ENCODE measurements at regions not wholly inside any gene's neighbourhood (a gene's known extent, or its start where the extent isn't known, plus 50 kb on each side); places are given as distances from the start of the nearest gene placed in this dataset.
A peak's percentile ranks its signal among the peaks of the same experiment; 100 is the strongest.

- H3F3A ChIP-seq (ENCODE audit: low read depth), result peaks cover 44% of the 10 kb centered on the region
- no peak overlapping the region for H3K4me3 Mint-ChIP-seq
- peak overlapping the region; percentile 74 for H3K4me2 ChIP-seq
- no peak overlapping the region for H2AFZ ChIP-seq (replicated peaks)
- peaks cover 2% of the 10 kb centered on the region for H3K36me3 Mint-ChIP-seq
- no peaks in the 10 kb centered on the region for H4K20me1 ChIP-seq (ENCODE audit: low read depth)
- H3K36me3 ChIP-seq, result no peaks in the 10 kb centered on the region
- H3K4me1 ChIP-seq, result peaks cover 49% of the 10 kb centered on the region
- no peak overlapping the region for H3K9ac ChIP-seq
- no peak for TF ChIP-seq EZH2 (IDR thresholded peaks at IDR 0.05)
- TF ChIP-seq CTCF (IDR thresholded peaks at IDR 0.05), result no peak
- no peak for TF ChIP-seq EZH2phosphoT487 (IDR thresholded peaks at IDR 0.05)
- no peak overlapping the region for H3K4me3 ChIP-seq
- H3K9me3 ChIP-seq (ENCODE audit: low read depth), result no peaks in the 10 kb centered on the region
- no peaks in the 10 kb centered on the region for H3K79me2 ChIP-seq (ENCODE audit: low read depth)
- no peak overlapping the region for H3K27ac ChIP-seq
- peak overlapping the region; percentile 85 for H3K27ac Mint-ChIP-seq
- DNase-seq (ENCODE audit: low spot score), result peak; percentile 53
- H3K27me3 Mint-ChIP-seq (ENCODE audit: insufficient read depth, low read depth), result peaks cover 5% of the 10 kb centered on the region
- peaks cover 51% of the 10 kb centered on the region for H3K4me1 Mint-ChIP-seq
- H3K9me3 Mint-ChIP-seq, result peaks cover 7% of the 10 kb centered on the region
- H3K27me3 ChIP-seq, result no peaks in the 10 kb centered on the region
Observed at GRCh38 chr6:139778688-139779087, 404.2 kb upstream of the CITED2 start.

- H3K4me1 Mint-ChIP-seq, result peaks cover 51% of the 10 kb centered on the region
- TF ChIP-seq EZH2 (IDR thresholded peaks at IDR 0.05), result no peak
- no peak for TF ChIP-seq CTCF (IDR thresholded peaks at IDR 0.05)
- no peak for TF ChIP-seq EZH2phosphoT487 (IDR thresholded peaks at IDR 0.05)
- peak overlapping the region; percentile 74 for H3K4me2 ChIP-seq
- peaks cover 2% of the 10 kb centered on the region for H3K36me3 Mint-ChIP-seq
- peak overlapping the region; percentile 22 for H3K4me3 ChIP-seq
- H3K79me2 ChIP-seq (ENCODE audit: low read depth), result no peaks in the 10 kb centered on the region
- H3K27me3 ChIP-seq, result no peaks in the 10 kb centered on the region
- peaks cover 5% of the 10 kb centered on the region for H3K27me3 Mint-ChIP-seq (ENCODE audit: insufficient read depth, low read depth)
- peaks cover 44% of the 10 kb centered on the region for H3F3A ChIP-seq (ENCODE audit: low read depth)
- H3K4me3 Mint-ChIP-seq, result peak overlapping the region; percentile 41
- peak overlapping the region; percentile 95 for H3K27ac Mint-ChIP-seq
- H3K36me3 ChIP-seq, result no peaks in the 10 kb centered on the region
- H3K9me3 ChIP-seq (ENCODE audit: low read depth), result no peaks in the 10 kb centered on the region
- H2AFZ ChIP-seq (replicated peaks), result peak overlapping the region; percentile 79
- no peaks in the 10 kb centered on the region for H4K20me1 ChIP-seq (ENCODE audit: low read depth)
- peak overlapping the region; percentile 89 for H3K27ac ChIP-seq
- H3K4me1 ChIP-seq, result peaks cover 49% of the 10 kb centered on the region
- DNase-seq (ENCODE audit: low spot score), result peak; percentile 39
- H3K9me3 Mint-ChIP-seq, result peaks cover 8% of the 10 kb centered on the region
- no peak overlapping the region for H3K9ac ChIP-seq
Observed at GRCh38 chr6:139778106-139778505, 403.7 kb upstream of the CITED2 start.

- H3K27ac Mint-ChIP-seq, result peak overlapping the region; percentile 95
Observed at GRCh38 chr6:139777202-139777970, 402.9 kb upstream of the CITED2 start.

More at GRCh38 chr6:139777202-139777970, 402.9 kb upstream of the CITED2 start:
- peaks cover 51% of the 10 kb centered on the region for H3K4me1 Mint-ChIP-seq
- H3K9me3 ChIP-seq (ENCODE audit: low read depth), result no peaks in the 10 kb centered on the region
- H3K36me3 ChIP-seq, result no peaks in the 10 kb centered on the region
- peaks cover 5% of the 10 kb centered on the region for H3K27me3 Mint-ChIP-seq (ENCODE audit: insufficient read depth, low read depth)
- peaks cover 8% of the 10 kb centered on the region for H3K9me3 Mint-ChIP-seq
- H4K20me1 ChIP-seq (ENCODE audit: low read depth), result no peaks in the 10 kb centered on the region
- H3F3A ChIP-seq (ENCODE audit: low read depth), result peaks cover 44% of the 10 kb centered on the region
- TF ChIP-seq EZH2phosphoT487 (IDR thresholded peaks at IDR 0.05), result no peak
- no peak for TF ChIP-seq EZH2 (IDR thresholded peaks at IDR 0.05)
- TF ChIP-seq CTCF (IDR thresholded peaks at IDR 0.05), result no peak
- H3K4me3 Mint-ChIP-seq, result peak overlapping the region; percentile 61
- peak; percentile 46 for DNase-seq (ENCODE audit: low spot score)
- no peak overlapping the region for H2AFZ ChIP-seq (replicated peaks)
- H3K27me3 ChIP-seq, result no peaks in the 10 kb centered on the region
- H3K4me2 ChIP-seq, result peak overlapping the region; percentile 74
- H3K27ac ChIP-seq, result peak overlapping the region; percentile 89
- H3K4me1 ChIP-seq, result peaks cover 49% of the 10 kb centered on the region
- H3K79me2 ChIP-seq (ENCODE audit: low read depth), result no peaks in the 10 kb centered on the region
- H3K36me3 Mint-ChIP-seq, result no peaks in the 10 kb centered on the region
- H3K9ac ChIP-seq, result no peak overlapping the region
- no peak overlapping the region for H3K4me3 ChIP-seq
